LNCAP (cell line): ENCODE measurements at regions not wholly inside any gene's neighbourhood (a gene's known extent, or its start where the extent isn't known, plus 50 kb on each side); places are given as distances from the start of the nearest gene placed in this dataset.

Experiments
- CTCF ChIP-seq: fragments of 450-650 bp; IDR thresholded peaks from 2 replicates; pipeline ENCODE4 v1.5.1; 2017; ENCODE audit warnings: mild to moderate bottlenecking

GRCh38 chr4:132383571-132384199 lies 765.4 kb upstream of the PCDH10 start:
- no peak for TF ChIP-seq CTCF

GRCh38 chr4:132384709-132385108 lies 764.4 kb upstream of the PCDH10 start:
- TF ChIP-seq CTCF: no peak

GRCh38 chr4:132386130-132386529 lies 763.0 kb upstream of the PCDH10 start:
- no peak for TF ChIP-seq CTCF

- no peak for TF ChIP-seq CTCF
These were observed 762.0 kb upstream of the PCDH10 start for GRCh38 chr4:132387060-132387459.

- no peak for TF ChIP-seq CTCF
These were observed 753.5 kb upstream of the PCDH10 start for GRCh38 chr4:132395561-132395960.

GRCh38 chr4:132396636-132397035 lies 752.5 kb upstream of the PCDH10 start:
- TF ChIP-seq CTCF: no peak

GRCh38 chr4:132417220-132417619 lies 731.9 kb upstream of the PCDH10 start:
- TF ChIP-seq CTCF: no peak

- no peak for TF ChIP-seq CTCF
These were observed 722.0 kb upstream of the PCDH10 start for GRCh38 chr4:132427125-132427524.
